Naive thymus-derived CD4-positive, alpha-beta T cell (primary cell): ENCODE measurements at regions not wholly inside any gene's neighbourhood (a gene's known extent, or its start where the extent isn't known, plus 50 kb on each side); places are given as distances from the start of the nearest gene placed in this dataset.

Experiments used
- ATAC-seq: fragments of 150-1000 bp; cut with Tn5 transposase; 2 replicates; pipeline ENCODE4 v1.10.0; 2021; ENCODE audit warnings: mild to moderate bottlenecking, moderate library complexity
- CTCF ChIA-PET: fragments of 350-600 bp; sonication (Branson Sonifier 250); formaldehyde crosslinking; loops from one replicate; lab custom pipeline; 2021; ENCODE audit warnings: antibody characterized with exemption; lab: Charles Lee
- POLR2A ChIA-PET: fragments of 350-600 bp; sonication (Branson Sonifier 250); formaldehyde crosslinking; loops from one replicate; lab custom pipeline; 2021; ENCODE audit warnings: antibody characterized with exemption, inconsistent platforms; lab: Charles Lee
- DNase-seq, 9 donors: peaks; one replicate each; pipeline versions ENCODE4 v3.0.0 to v3.0.0-alpha.2; 2020 to 2022; ENCODE audit warnings: mixed read lengths in 1 of 9
- H3K27ac ChIP-seq: one replicate; pipeline ENCODE4 v1.7.0; 2013; ENCODE audit warnings: mild to moderate bottlenecking, low read depth, low read length, moderate library complexity
- H3K27me3 ChIP-seq, 2 donors: one replicate each; pipeline ENCODE4 v1.7.0; 2013; ENCODE audit warnings: low read length in 2 of 2, mild to moderate bottlenecking in 2 of 2, moderate library complexity in 2 of 2; ENCODE audit not compliant: control insufficient read depth in 2 of 2, insufficient read depth in 2 of 2
- H3K36me3 ChIP-seq, 3 experiments: 1 replicate in 2 of 3; 2 replicates in 1 of 3; pipeline ENCODE4 v1.7.0; 2013; ENCODE audit warnings: low read length in 3 of 3, mild to moderate bottlenecking in 3 of 3, moderate library complexity in 1 of 3; ENCODE audit not compliant: insufficient read depth in 3 of 3, control insufficient read depth in 2 of 3
- H3K4me1 ChIP-seq, 2 donors: one replicate each; pipeline ENCODE4 v1.7.0; 2013; ENCODE audit warnings: low read length in 2 of 2, mild to moderate bottlenecking in 2 of 2, moderate library complexity in 1 of 2; ENCODE audit not compliant: control insufficient read depth in 2 of 2, insufficient read depth in 2 of 2
- H3K4me3 ChIP-seq: 2 replicates; pipeline ENCODE4 v1.7.0; 2013; ENCODE audit warnings: mild to moderate bottlenecking, low read length
- H3K9me3 ChIP-seq, 3 experiments: 1 replicate in 2 of 3; 2 replicates in 1 of 3; pipeline ENCODE4 v1.7.0; 2013; ENCODE audit warnings: low read length in 3 of 3; ENCODE audit not compliant: control insufficient read depth in 2 of 3
- H3K27ac Mint-ChIP-seq, 9 donors: one replicate each; pipeline ENCODE4 v1.8.0; 2020 to 2022; ENCODE audit warnings: mixed read lengths in 9 of 9, mild to moderate bottlenecking in 8 of 9, moderate library complexity in 5 of 9, inconsistent platforms in 2 of 9
- H3K27me3 Mint-ChIP-seq, 5 donors: one replicate each; pipeline ENCODE4 v1.8.0; 2021 to 2022; ENCODE audit warnings: mixed read lengths in 5 of 5, mild to moderate bottlenecking in 1 of 5
- H3K36me3 Mint-ChIP-seq, 5 donors: one replicate each; pipeline ENCODE4 v1.8.0; 2020 to 2022; ENCODE audit warnings: mixed read lengths in 5 of 5, mild to moderate bottlenecking in 3 of 5, inconsistent platforms in 1 of 5
- H3K4me1 Mint-ChIP-seq, 7 donors: one replicate each; pipeline ENCODE4 v1.8.0; 2020 to 2022; ENCODE audit warnings: mixed read lengths in 7 of 7, mild to moderate bottlenecking in 3 of 7, inconsistent platforms in 1 of 7
- H3K4me3 Mint-ChIP-seq, 10 donors: one replicate each; pipeline ENCODE4 v1.8.0; 2020 to 2022; ENCODE audit warnings: mild to moderate bottlenecking in 10 of 10, mixed read lengths in 10 of 10, moderate library complexity in 6 of 10, inconsistent platforms in 2 of 10
- H3K9me3 Mint-ChIP-seq, 11 donors: one replicate each; pipeline ENCODE4 v1.8.0; 2020 to 2022; ENCODE audit warnings: mixed read lengths in 11 of 11, mild to moderate bottlenecking in 4 of 11, inconsistent platforms in 1 of 11, moderate library complexity in 1 of 11
- intact Hi-C, 2 donors: fragments of 100-400 bp; cut with micrococcal nuclease; formaldehyde crosslinking; loops; one replicate each; pipeline ENCODE4 v1.15.1; 2023

DNA sequence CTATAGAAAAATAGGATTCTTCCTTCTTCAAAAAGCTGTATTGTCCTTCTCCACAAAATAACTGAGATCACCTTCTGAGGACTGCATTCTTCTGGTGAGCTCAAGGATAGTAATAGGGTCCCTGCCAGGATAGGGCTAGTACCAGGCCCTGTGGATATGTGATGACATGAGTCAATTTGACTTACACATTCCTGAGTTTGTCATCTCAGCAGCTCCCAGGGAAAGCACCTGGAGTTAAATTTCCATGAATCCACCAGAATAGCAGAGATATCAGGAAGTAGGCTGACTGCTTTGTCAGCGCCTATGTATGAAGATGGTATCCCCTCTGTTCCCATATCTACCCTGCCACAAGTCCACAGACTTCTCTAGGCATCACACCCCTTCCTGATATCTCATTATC is 225.8 kb downstream of the PMP22 start:
- Mint-ChIP-seq H3K4me1 (no peaks in the 10 kb centered on the region), H3K9me3 (peaks cover 0 to 6% (median 0%) of the 10 kb centered on the region in 11 donors), H3K4me3 (no peak overlapping the region), H3K27me3 (peaks cover 0 to 22% (median 10%) of the 10 kb centered on the region in 5 donors), H3K36me3 (no peaks in the 10 kb centered on the region), H3K27ac (no peak overlapping the region)
- H3K36me3 ChIP-seq: no peaks in the 10 kb centered on the region
- CTCF ChIA-PET: no interaction called here
- H3K4me1 ChIP-seq: no peaks in the 10 kb centered on the region
- DNase-seq (no peak), ATAC-seq (no peak)
- intact Hi-C loops: no loop called here
- no peak overlapping the region for H3K27ac ChIP-seq
- no peaks in the 10 kb centered on the region for H3K9me3 ChIP-seq
- H3K27me3 ChIP-seq: no peaks in the 10 kb centered on the region
- H3K4me3 ChIP-seq: no peak overlapping the region
- POLR2A ChIA-PET: no interaction called here

DNA sequence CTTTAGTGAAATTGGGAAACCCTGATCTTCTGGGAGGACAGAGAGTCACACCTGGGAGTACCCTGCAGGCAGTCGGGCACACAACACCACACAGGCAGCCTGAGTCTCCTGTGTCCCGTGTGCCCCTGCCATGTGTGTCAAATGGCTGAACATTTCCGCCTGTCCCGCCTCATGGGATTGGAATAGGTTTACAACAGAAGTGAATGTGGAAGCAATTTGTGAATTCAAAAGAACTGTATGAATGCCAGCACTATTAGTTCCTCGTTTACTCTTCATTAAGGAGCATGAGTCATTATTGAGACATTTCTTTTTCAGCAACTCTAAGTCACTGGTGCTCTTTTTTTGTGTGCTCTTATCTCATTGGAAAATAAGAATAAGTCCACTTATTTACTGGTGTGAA is 226.5 kb downstream of the PMP22 start:
- Histone ChIP-seq H3K9me3 (no peaks in the 10 kb centered on the region), H3K36me3 (no peaks in the 10 kb centered on the region), H3K4me3 (no peak overlapping the region), H3K27ac (no peak overlapping the region), H3K27me3 (no peaks in the 10 kb centered on the region), H3K4me1 (no peaks in the 10 kb centered on the region)
- Mint-ChIP-seq H3K27ac (no peak overlapping the region), H3K4me1 (no peaks in the 10 kb centered on the region), H3K9me3 (peaks cover 0 to 6% (median 0%) of the 10 kb centered on the region in 11 donors), H3K36me3 (no peaks in the 10 kb centered on the region), H3K4me3 (no peak overlapping the region), H3K27me3 (peaks cover 0 to 22% (median 5%) of the 10 kb centered on the region in 5 donors)
- CTCF ChIA-PET: no interaction called here
- ATAC-seq (no peak), DNase-seq (no peak)
- intact Hi-C loops: no loop called here
- POLR2A ChIA-PET: no interaction called here

DNA sequence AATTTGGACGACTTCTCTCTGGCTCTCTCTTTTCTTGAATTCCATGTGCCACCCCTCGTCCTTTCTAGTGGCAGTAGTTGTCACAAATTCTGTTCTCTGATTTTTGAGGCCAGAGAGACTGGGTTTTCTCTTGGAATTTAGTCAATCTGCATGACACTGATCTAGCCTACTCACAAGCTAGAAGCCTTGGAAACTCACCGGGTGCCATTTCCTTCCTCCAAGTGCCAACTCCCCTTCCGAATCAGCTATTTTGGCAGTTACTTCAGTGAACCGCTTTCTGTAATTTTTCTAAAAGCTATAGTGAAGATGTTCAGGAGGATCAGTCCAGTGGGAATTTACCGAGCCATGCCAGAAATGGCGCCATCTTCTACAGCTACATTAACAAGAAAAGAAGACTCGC is 228.9 kb downstream of the PMP22 start:
- H3K4me1 ChIP-seq: no peaks in the 10 kb centered on the region
- Mint-ChIP-seq H3K4me1 (no peaks in the 10 kb centered on the region), H3K27ac (no peak overlapping the region), H3K27me3 (peaks cover 0 to 35% (median 5%) of the 10 kb centered on the region in 5 donors), H3K36me3 (no peaks in the 10 kb centered on the region), H3K4me3 (no peak overlapping the region), H3K9me3 (peaks cover 0 to 6% (median 0%) of the 10 kb centered on the region in 11 donors)
- H3K27ac ChIP-seq: no peak overlapping the region
- DNase-seq (no peak), ATAC-seq (no peak)
- H3K27me3 ChIP-seq: no peaks in the 10 kb centered on the region
- intact Hi-C loops: no loop called here
- ChIA-PET CTCF (no interaction called here), POLR2A (no interaction called here)
- H3K36me3 ChIP-seq: no peaks in the 10 kb centered on the region
- no peaks in the 10 kb centered on the region for H3K9me3 ChIP-seq
- H3K4me3 ChIP-seq: no peak overlapping the region

GRCh38 chr17:15031975-15032374 is 233.2 kb downstream of the PMP22 start:
- ChIA-PET CTCF (no interaction called here), POLR2A (no interaction called here)
- Mint-ChIP-seq H3K27ac (no peak overlapping the region), H3K9me3 (peaks cover 0 to 6% (median 0%) of the 10 kb centered on the region in 11 donors), H3K4me1 (no peaks in the 10 kb centered on the region), H3K4me3 (no peak overlapping the region), H3K27me3 (peaks cover 0 to 39% (median 12%) of the 10 kb centered on the region in 5 donors), H3K36me3 (no peaks in the 10 kb centered on the region)
- Histone ChIP-seq H3K4me1 (no peaks in the 10 kb centered on the region), H3K9me3 (no peaks in the 10 kb centered on the region), H3K36me3 (no peaks in the 10 kb centered on the region), H3K4me3 (no peak overlapping the region), H3K27ac (no peak overlapping the region), H3K27me3 (no peaks in the 10 kb centered on the region)
- intact Hi-C loops: no loop called here
- ATAC-seq (no peak), DNase-seq (no peak)

DNA sequence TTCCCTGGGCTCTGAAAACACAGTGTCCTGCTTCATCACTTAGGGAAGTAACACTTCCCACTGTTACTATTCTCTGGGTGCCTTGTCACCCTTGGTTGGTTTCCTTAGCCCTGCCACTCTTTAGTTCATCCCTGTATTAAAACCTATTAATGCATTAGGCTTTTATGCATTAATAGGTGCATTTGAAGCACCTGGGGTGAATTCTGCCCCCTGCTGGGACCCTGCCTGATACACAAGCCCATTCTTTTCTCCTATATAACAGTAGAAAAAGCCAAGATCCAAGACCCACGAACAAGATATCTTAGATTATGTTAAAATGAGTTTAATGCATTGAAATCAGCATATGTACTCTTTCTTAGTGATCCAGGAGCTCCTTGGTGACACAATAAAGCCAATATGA is 235.7 kb downstream of the PMP22 start:
- CTCF ChIA-PET: no interaction called here
- DNase-seq (no peak), ATAC-seq (no peak)
- Mint-ChIP-seq H3K4me3 (no peak overlapping the region), H3K27me3 (peaks cover 0 to 39% (median 12%) of the 10 kb centered on the region in 5 donors), H3K4me1 (no peaks in the 10 kb centered on the region), H3K27ac (no peak overlapping the region), H3K36me3 (no peaks in the 10 kb centered on the region), H3K9me3 (peaks cover 0 to 7% (median 2%) of the 10 kb centered on the region in 11 donors)
- no peaks in the 10 kb centered on the region for H3K9me3 ChIP-seq
- H3K27me3 ChIP-seq: no peaks in the 10 kb centered on the region
- intact Hi-C loops: no loop called here
- H3K36me3 ChIP-seq: no peaks in the 10 kb centered on the region
- H3K27ac ChIP-seq: no peak overlapping the region
- H3K4me3 ChIP-seq: no peak overlapping the region
- POLR2A ChIA-PET: no interaction called here
- no peaks in the 10 kb centered on the region for H3K4me1 ChIP-seq

DNA sequence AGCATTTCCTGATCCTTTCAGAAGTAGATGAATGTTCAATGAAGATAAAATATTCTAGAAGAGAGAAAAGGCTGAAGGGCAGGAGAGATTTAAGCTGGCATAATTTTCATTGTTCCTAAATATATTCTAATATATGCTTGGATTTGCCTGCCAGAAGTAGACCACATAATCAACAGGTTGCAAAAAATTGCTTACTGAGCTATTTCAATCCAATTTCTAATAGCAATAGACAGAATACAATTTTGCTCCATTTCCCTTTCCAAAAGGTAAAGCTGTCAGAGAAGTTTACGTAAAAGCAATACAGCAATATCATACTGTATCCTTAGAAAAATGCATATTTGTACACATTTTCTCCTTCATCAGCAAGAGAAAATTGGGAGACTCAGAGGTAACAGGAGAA is 237.3 kb downstream of the PMP22 start:
- intact Hi-C loops: no loop called here
- peaks cover 0 to 7% (median 0%) of the 10 kb centered on the region in 11 donors for H3K9me3 Mint-ChIP-seq
- H3K27me3 Mint-ChIP-seq: peaks cover 0 to 35% (median 12%) of the 10 kb centered on the region in 5 donors
- no peaks in the 10 kb centered on the region for H3K36me3 Mint-ChIP-seq
- DNase-seq (no peak), ATAC-seq (no peak)
- no peak overlapping the region for H3K4me3 Mint-ChIP-seq
- Histone ChIP-seq H3K4me1 (no peaks in the 10 kb centered on the region), H3K36me3 (no peaks in the 10 kb centered on the region), H3K4me3 (no peak overlapping the region), H3K27ac (no peak overlapping the region), H3K27me3 (no peaks in the 10 kb centered on the region), H3K9me3 (no peaks in the 10 kb centered on the region)
- ChIA-PET POLR2A (no interaction called here), CTCF (no interaction called here)
- H3K27ac Mint-ChIP-seq: no peak overlapping the region
- no peaks in the 10 kb centered on the region for H3K4me1 Mint-ChIP-seq

DNA sequence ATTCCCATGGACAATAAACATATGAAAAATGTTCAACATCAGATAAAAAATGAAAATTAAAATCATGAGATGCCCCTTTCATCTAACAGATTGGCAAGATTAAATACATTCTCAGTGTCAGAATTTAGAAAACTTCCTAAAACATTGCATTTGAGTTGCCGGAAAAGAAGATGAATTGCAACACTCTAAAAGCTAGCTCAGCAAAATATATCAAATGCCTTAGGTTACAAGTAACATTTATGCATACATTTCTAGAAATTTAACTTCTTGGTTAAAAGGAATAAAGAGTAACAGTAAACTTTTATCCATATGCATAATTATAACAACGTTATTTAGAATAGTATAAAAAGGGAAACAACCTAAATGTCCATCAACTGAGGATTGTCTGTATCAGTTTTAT is 239.0 kb downstream of the PMP22 start:
- H3K4me1 ChIP-seq: no peaks in the 10 kb centered on the region
- no peak overlapping the region for H3K27ac ChIP-seq
- H3K9me3 ChIP-seq: no peaks in the 10 kb centered on the region
- no peaks in the 10 kb centered on the region for H3K4me1 Mint-ChIP-seq
- no peaks in the 10 kb centered on the region for H3K36me3 ChIP-seq
- no peaks in the 10 kb centered on the region for H3K36me3 Mint-ChIP-seq
- no peak overlapping the region for H3K27ac Mint-ChIP-seq
- CTCF ChIA-PET: no interaction called here
- peaks cover 0 to 34% (median 10%) of the 10 kb centered on the region in 5 donors for H3K27me3 Mint-ChIP-seq
- intact Hi-C loops: no loop called here
- no peaks in the 10 kb centered on the region for H3K27me3 ChIP-seq
- ATAC-seq (no peak), DNase-seq (no peak)
- H3K4me3 Mint-ChIP-seq: no peak overlapping the region
- H3K4me3 ChIP-seq: no peak overlapping the region
- H3K9me3 Mint-ChIP-seq: peaks cover 0 to 7% (median 0%) of the 10 kb centered on the region in 11 donors
- POLR2A ChIA-PET: no interaction called here
